Thyroid gland (tissue), 4 donors: ENCODE measurements at regions not wholly inside any gene's neighbourhood (a gene's known extent, or its start where the extent isn't known, plus 50 kb on each side); places are given as distances from the start of the nearest gene placed in this dataset.

ENCODE experiments used
- POLR2A ChIP-seq, 2 donors: fragments of 450-650 bp; IDR thresholded peaks; one replicate each; pipeline ENCODE4 v1.6.1; 2017; ENCODE audit warnings: antibody characterized with exemption in 2 of 2, mild to moderate bottlenecking in 2 of 2, moderate library complexity in 1 of 2
- TF ChIP-seq, protein P1 (sequence below), 6 experiments: fragments of 200-600 bp in 3 of 6; fragments of 450-650 bp in 3 of 6; sonication (generic) in 3 of 6; IDR thresholded peaks; one replicate each; pipeline ENCODE4 v1.5.1; 2016 to 2019; ENCODE audit warnings: antibody characterized with exemption in 6 of 6, mild to moderate bottlenecking in 2 of 6, inconsistent platforms in 1 of 6, moderate library complexity in 1 of 6

GRCh38 chr15:39304201-39304841, 276.6 kb upstream of the THBS1 start:
- TF ChIP-seq, protein P1, sequence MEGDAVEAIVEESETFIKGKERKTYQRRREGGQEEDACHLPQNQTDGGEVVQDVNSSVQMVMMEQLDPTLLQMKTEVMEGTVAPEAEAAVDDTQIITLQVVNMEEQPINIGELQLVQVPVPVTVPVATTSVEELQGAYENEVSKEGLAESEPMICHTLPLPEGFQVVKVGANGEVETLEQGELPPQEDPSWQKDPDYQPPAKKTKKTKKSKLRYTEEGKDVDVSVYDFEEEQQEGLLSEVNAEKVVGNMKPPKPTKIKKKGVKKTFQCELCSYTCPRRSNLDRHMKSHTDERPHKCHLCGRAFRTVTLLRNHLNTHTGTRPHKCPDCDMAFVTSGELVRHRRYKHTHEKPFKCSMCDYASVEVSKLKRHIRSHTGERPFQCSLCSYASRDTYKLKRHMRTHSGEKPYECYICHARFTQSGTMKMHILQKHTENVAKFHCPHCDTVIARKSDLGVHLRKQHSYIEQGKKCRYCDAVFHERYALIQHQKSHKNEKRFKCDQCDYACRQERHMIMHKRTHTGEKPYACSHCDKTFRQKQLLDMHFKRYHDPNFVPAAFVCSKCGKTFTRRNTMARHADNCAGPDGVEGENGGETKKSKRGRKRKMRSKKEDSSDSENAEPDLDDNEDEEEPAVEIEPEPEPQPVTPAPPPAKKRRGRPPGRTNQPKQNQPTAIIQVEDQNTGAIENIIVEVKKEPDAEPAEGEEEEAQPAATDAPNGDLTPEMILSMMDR (IDR thresholded peaks at IDR 0.05), result no peak
- no peak for TF ChIP-seq POLR2A (IDR thresholded peaks at IDR 0.05)
